ENCODE measurements at regions not wholly inside any gene's neighbourhood (a gene's known extent, or its start where the extent isn't known, plus 50 kb on each side); places are given as distances from the start of the nearest gene placed in this dataset.

GRCh38 chr6:18703546-18703945 lies 316.4 kb downstream of the RNF144B start:
- H3K9ac ChIP-seq: no peak overlapping the region
- no peak overlapping the region for H3K27ac ChIP-seq
- no peak for TF ChIP-seq CTCF (conservative IDR thresholded peaks at IDR 0.05; ENCODE audit: low read depth, low read length)
- H3K79me2 ChIP-seq (ENCODE audit: insufficient read depth, low read depth): no peaks in the 10 kb centered on the region
- H3K4me2 ChIP-seq: no peak overlapping the region
- H3K36me3 ChIP-seq (ENCODE audit: insufficient read depth): no peaks in the 10 kb centered on the region
- H3K4me3 ChIP-seq (IDR thresholded peaks at IDR 0.05; ENCODE audit: insufficient read depth, low read depth, low read length): no peak overlapping the region
- H2AFZ ChIP-seq (ENCODE audit: low read depth): no peak overlapping the region
- H3K4me1 ChIP-seq (ENCODE audit: low read depth, poor library complexity, severe bottlenecking): no peaks in the 10 kb centered on the region
- H4K20me1 ChIP-seq (ENCODE audit: insufficient read depth): no peaks in the 10 kb centered on the region
- no peaks in the 10 kb centered on the region for H3K27me3 ChIP-seq (ENCODE audit: insufficient read depth, low read depth)

- no peaks in the 10 kb centered on the region for H3K36me3 ChIP-seq (ENCODE audit: insufficient read depth)
- no peak overlapping the region for H3K9ac ChIP-seq
- no peak overlapping the region for H3K4me2 ChIP-seq
- H2AFZ ChIP-seq (ENCODE audit: low read depth): no peak overlapping the region
- H3K27me3 ChIP-seq (ENCODE audit: insufficient read depth, low read depth): no peaks in the 10 kb centered on the region
- H3K4me1 ChIP-seq (ENCODE audit: low read depth, poor library complexity, severe bottlenecking): no peaks in the 10 kb centered on the region
- no peak overlapping the region for H3K27ac ChIP-seq
- no peak for TF ChIP-seq CTCF (conservative IDR thresholded peaks at IDR 0.05; ENCODE audit: low read depth, low read length)
- no peaks in the 10 kb centered on the region for H4K20me1 ChIP-seq (ENCODE audit: insufficient read depth)
- no peaks in the 10 kb centered on the region for H3K79me2 ChIP-seq (ENCODE audit: insufficient read depth, low read depth)
- H3K4me3 ChIP-seq (IDR thresholded peaks at IDR 0.05; ENCODE audit: insufficient read depth, low read depth, low read length): no peak overlapping the region
Measured at GRCh38 chr6:18707714-18708439, 320.7 kb downstream of the RNF144B start.

GRCh38 chr6:18712595-18712994 lies 325.4 kb downstream of the RNF144B start:
- no peaks in the 10 kb centered on the region for H3K79me2 ChIP-seq (ENCODE audit: insufficient read depth, low read depth)
- H3K36me3 ChIP-seq (ENCODE audit: insufficient read depth): no peaks in the 10 kb centered on the region
- H4K20me1 ChIP-seq (ENCODE audit: insufficient read depth): no peaks in the 10 kb centered on the region
- no peak overlapping the region for H3K27ac ChIP-seq
- H3K4me3 ChIP-seq (IDR thresholded peaks at IDR 0.05; ENCODE audit: insufficient read depth, low read depth, low read length): no peak overlapping the region
- no peaks in the 10 kb centered on the region for H3K27me3 ChIP-seq (ENCODE audit: insufficient read depth, low read depth)
- no peaks in the 10 kb centered on the region for H3K4me1 ChIP-seq (ENCODE audit: low read depth, poor library complexity, severe bottlenecking)
- no peak overlapping the region for H2AFZ ChIP-seq (ENCODE audit: low read depth)
- no peak overlapping the region for H3K4me2 ChIP-seq
- no peak overlapping the region for H3K9ac ChIP-seq
- TF ChIP-seq CTCF (conservative IDR thresholded peaks at IDR 0.05; ENCODE audit: low read depth, low read length): no peak

GRCh38 chr6:18720075-18720474 lies 332.9 kb downstream of the RNF144B start:
- Histone ChIP-seq H3K4me2 (no peak overlapping the region), H3K27ac (no peak overlapping the region), H3K4me3 (IDR thresholded peaks at IDR 0.05; ENCODE audit: insufficient read depth, low read depth, low read length) (no peak overlapping the region), H2AFZ (ENCODE audit: low read depth) (no peak overlapping the region), H3K9ac (no peak overlapping the region), H3K4me1 (ENCODE audit: low read depth, poor library complexity, severe bottlenecking) (no peaks in the 10 kb centered on the region), H3K36me3 (ENCODE audit: insufficient read depth) (no peaks in the 10 kb centered on the region), H3K79me2 (ENCODE audit: insufficient read depth, low read depth) (no peaks in the 10 kb centered on the region), H3K27me3 (ENCODE audit: insufficient read depth, low read depth) (no peaks in the 10 kb centered on the region), H4K20me1 (ENCODE audit: insufficient read depth) (no peaks in the 10 kb centered on the region)
- TF ChIP-seq CTCF (conservative IDR thresholded peaks at IDR 0.05; ENCODE audit: low read depth, low read length): no peak
